PC-3 (cell line): ENCODE measurements at regions not wholly inside any gene's neighbourhood (a gene's known extent, or its start where the extent isn't known, plus 50 kb on each side); places are given as distances from the start of the nearest gene placed in this dataset.

Experiments used
- EZH2 ChIP-seq: fragments of 300-600 bp; sonication (generic); IDR thresholded peaks from one replicate; pipeline ENCODE4 v1.6.1; 2017; ENCODE audit warnings: antibody characterized with exemption, mild to moderate bottlenecking, low read length; ENCODE audit not compliant: unreplicated experiment
- EZH2phosphoT487 ChIP-seq: fragments of 300-600 bp; sonication (generic); IDR thresholded peaks from 2 replicates; pipeline ENCODE4 v1.6.1; 2018; ENCODE audit warnings: mild to moderate bottlenecking, antibody characterized with exemption, low read length, borderline replicate concordance
- TF ChIP-seq, protein P1 (sequence below): fragments of 300-600 bp; sonication (generic); conservative IDR thresholded peaks from 2 replicates; pipeline ENCODE4 v1.5.1; 2017; ENCODE audit warnings: antibody characterized with exemption, low read depth, mild to moderate bottlenecking, low read length

DNA sequence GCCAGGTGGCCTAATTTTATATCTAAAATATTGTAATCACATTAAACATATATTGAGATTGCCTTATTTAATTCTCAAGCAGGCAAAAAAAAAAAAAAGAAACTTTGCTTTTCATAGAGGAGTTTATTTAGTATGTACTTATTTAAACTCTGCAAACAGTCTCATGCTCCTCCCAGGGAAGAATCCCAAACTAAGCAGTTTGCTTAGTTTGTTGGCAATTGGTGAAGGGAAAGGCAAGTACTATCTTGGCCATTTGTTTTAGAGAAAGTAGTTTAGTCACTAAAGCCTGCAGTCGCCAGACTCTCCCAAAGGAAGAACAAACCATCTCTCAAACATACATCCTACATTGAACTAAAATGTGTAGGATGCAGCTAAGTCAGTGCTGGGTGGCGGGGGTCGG lies 226.8 kb downstream of the CDC14C start:
- TF ChIP-seq, protein P1, sequence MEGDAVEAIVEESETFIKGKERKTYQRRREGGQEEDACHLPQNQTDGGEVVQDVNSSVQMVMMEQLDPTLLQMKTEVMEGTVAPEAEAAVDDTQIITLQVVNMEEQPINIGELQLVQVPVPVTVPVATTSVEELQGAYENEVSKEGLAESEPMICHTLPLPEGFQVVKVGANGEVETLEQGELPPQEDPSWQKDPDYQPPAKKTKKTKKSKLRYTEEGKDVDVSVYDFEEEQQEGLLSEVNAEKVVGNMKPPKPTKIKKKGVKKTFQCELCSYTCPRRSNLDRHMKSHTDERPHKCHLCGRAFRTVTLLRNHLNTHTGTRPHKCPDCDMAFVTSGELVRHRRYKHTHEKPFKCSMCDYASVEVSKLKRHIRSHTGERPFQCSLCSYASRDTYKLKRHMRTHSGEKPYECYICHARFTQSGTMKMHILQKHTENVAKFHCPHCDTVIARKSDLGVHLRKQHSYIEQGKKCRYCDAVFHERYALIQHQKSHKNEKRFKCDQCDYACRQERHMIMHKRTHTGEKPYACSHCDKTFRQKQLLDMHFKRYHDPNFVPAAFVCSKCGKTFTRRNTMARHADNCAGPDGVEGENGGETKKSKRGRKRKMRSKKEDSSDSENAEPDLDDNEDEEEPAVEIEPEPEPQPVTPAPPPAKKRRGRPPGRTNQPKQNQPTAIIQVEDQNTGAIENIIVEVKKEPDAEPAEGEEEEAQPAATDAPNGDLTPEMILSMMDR, result no peak
- TF ChIP-seq EZH2phosphoT487 (no peak), EZH2 (no peak)
